ENCODE measurements at regions not wholly inside any gene's neighbourhood (a gene's known extent, or its start where the extent isn't known, plus 50 kb on each side); places are given as distances from the start of the nearest gene placed in this dataset.

DNA sequence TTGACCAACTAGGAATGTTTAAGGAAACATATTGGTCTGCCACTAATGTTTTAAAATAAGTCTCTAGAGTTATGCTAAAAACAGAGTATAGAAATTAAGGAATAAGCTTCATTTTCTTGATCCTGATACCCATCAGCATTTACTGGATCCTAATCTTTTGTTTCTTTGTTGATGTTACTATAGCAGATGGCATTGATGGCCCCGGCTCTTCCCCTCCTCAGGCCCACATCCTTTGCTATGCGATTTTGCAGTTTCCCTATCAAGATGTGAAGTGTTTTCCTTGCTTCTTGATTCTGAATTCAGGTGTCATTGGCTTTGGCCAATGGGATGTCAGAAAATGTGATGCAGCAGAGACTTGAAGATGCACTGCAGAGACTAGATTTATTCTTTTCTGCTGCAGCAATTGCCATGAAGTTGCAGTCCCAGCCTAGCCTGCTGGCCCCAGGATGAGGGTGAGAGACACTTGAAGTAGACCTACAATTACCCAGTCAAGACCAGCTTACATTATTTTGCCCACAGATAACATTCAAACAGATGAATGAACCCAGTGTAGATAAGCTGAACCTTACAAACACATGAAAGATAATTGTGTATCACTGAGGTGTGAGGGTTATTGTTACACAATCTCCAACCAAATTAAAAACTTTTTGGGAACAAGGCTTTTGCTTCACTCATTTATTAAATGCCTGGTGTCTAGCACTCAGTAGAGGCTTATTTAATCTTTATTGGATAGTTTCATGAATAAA is 115.2 kb upstream of the ITGA4 start:
- TF ChIP-seq ARNTL (CRISPR knock-in tag; IDR thresholded peaks at IDR 0.05; ENCODE audit: borderline replicate concordance, low read depth): no peak
- TF ChIP-seq, protein P1, sequence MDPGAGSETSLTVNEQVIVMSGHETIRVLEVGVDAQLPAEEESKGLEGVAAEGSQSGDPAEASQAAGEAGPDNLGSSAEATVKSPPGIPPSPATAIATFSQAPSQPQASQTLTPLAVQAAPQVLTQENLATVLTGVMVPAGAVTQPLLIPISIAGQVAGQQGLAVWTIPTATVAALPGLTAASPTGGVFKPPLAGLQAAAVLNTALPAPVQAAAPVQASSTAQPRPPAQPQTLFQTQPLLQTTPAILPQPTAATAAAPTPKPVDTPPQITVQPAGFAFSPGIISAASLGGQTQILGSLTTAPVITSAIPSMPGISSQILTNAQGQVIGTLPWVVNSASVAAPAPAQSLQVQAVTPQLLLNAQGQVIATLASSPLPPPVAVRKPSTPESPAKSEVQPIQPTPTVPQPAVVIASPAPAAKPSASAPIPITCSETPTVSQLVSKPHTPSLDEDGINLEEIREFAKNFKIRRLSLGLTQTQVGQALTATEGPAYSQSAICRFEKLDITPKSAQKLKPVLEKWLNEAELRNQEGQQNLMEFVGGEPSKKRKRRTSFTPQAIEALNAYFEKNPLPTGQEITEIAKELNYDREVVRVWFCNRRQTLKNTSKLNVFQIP (CRISPR knock-in tag; IDR thresholded peaks at IDR 0.05; ENCODE audit: borderline replicate concordance, low read depth): no peak
- TF ChIP-seq CSDC2 (CRISPR knock-in tag; IDR thresholded peaks at IDR 0.05): no peak
- TF ChIP-seq SNAI2 (CRISPR knock-in tag; IDR thresholded peaks at IDR 0.05): no peak
- TF ChIP-seq, protein P2, sequence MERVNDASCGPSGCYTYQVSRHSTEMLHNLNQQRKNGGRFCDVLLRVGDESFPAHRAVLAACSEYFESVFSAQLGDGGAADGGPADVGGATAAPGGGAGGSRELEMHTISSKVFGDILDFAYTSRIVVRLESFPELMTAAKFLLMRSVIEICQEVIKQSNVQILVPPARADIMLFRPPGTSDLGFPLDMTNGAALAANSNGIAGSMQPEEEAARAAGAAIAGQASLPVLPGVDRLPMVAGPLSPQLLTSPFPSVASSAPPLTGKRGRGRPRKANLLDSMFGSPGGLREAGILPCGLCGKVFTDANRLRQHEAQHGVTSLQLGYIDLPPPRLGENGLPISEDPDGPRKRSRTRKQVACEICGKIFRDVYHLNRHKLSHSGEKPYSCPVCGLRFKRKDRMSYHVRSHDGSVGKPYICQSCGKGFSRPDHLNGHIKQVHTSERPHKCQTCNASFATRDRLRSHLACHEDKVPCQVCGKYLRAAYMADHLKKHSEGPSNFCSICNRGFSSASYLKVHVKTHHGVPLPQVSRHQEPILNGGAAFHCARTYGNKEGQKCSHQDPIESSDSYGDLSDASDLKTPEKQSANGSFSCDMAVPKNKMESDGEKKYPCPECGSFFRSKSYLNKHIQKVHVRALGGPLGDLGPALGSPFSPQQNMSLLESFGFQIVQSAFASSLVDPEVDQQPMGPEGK (CRISPR knock-in tag; IDR thresholded peaks at IDR 0.05; ENCODE audit: borderline replicate concordance): no peak
- no peak for TF ChIP-seq ZNF565 (CRISPR knock-in tag; conservative IDR thresholded peaks at IDR 0.05; ENCODE audit: low read depth)
- TF ChIP-seq ZFP3 (CRISPR knock-in tag; IDR thresholded peaks at IDR 0.05): no peak

Data from SK-N-SH treated with all-trans-retinoic acid at 6 μM for 48 hours (cell line).